ENCODE measurements at regions not wholly inside any gene's neighbourhood (a gene's known extent, or its start where the extent isn't known, plus 50 kb on each side); places are given as distances from the start of the nearest gene placed in this dataset.

- Histone ChIP-seq H3K4ac (ENCODE audit: low read depth, low read length) (no peak overlapping the region), H3K27me3 (ENCODE audit: control insufficient read depth, insufficient read depth, low read length) (no peaks in the 10 kb centered on the region), H3K27ac (ENCODE audit: insufficient read depth, low read length) (no peak overlapping the region), H2AK9ac (replicated peaks; ENCODE audit: low read depth, low read length, poor library complexity) (no peak overlapping the region), H3K23ac (ENCODE audit: low read depth, low read length) (no peak overlapping the region), H4K8ac (ENCODE audit: low read depth in 2 of 2, low read length in 2 of 2) (no peak overlapping the region), H4K91ac (ENCODE audit: insufficient read depth, low read depth, low read length) (no peak overlapping the region), H3K9ac (ENCODE audit: low read depth, low read length) (no peak overlapping the region), H3K79me1 (ENCODE audit: low read depth in 1 of 2, low read length in 2 of 2) (no peaks in the 10 kb centered on the region), H2BK15ac (ENCODE audit: low read depth, low read length) (no peak overlapping the region), H3K14ac (replicated peaks; ENCODE audit: low read depth, low read length) (no peak overlapping the region), H3K56ac (ENCODE audit: extremely low read depth, insufficient read depth, low read length) (no peak overlapping the region), H2AK5ac (ENCODE audit: low read depth, low read length) (no peak overlapping the region), H3K9me1 (ENCODE audit: insufficient read depth, low read length) (no peaks in the 10 kb centered on the region), H4K5ac (ENCODE audit: low read depth, low read length) (no peak overlapping the region), H3K36me3 (ENCODE audit: control insufficient read depth, insufficient read depth, low read length) (no peaks in the 10 kb centered on the region), H3K18ac (ENCODE audit: low read depth, low read length) (no peak overlapping the region), H3K9me3 (ENCODE audit: control insufficient read depth, insufficient read depth, low read length) (peaks cover 13% of the 10 kb centered on the region), H2BK20ac (ENCODE audit: low read depth, low read length) (no peak overlapping the region), H4K20me1 (ENCODE audit: insufficient read depth, low read length) (no peaks in the 10 kb centered on the region), H2AFZ (replicated peaks; ENCODE audit: low read length, poor library complexity) (no peak overlapping the region), H3K4me1 (ENCODE audit: control insufficient read depth, insufficient read depth, low read length) (no peaks in the 10 kb centered on the region), H3K4me3 (ENCODE audit: insufficient read depth, low read depth, low read length) (no peak overlapping the region), H2BK5ac (ENCODE audit: low read depth, low read length, poor library complexity, severe bottlenecking) (no peak overlapping the region), H2BK120ac (ENCODE audit: low read depth, low read length) (no peak overlapping the region), H3K4me2 (ENCODE audit: low read depth, low read length) (no peak overlapping the region)
- no TSS peak for BruUV-seq (replicated peaks)
- dilution Hi-C loops (cut with HindIII; ENCODE audit: low sequenced_read_pairs, unreplicated experiment): no loop called here
- no peak for DNase-seq
- CTCF ChIA-PET: no interaction called here
- POLR2A ChIA-PET (ENCODE audit: unreplicated experiment): no interaction called here
- no peak for TF ChIP-seq BHLHE40 (IDR thresholded peaks at IDR 0.05; ENCODE audit: low read depth, low read length)
- no peak for TF ChIP-seq USF2 (IDR thresholded peaks at IDR 0.05; ENCODE audit: low read depth, low read length)
- no peak for TF ChIP-seq RFX5 (IDR thresholded peaks at IDR 0.05; ENCODE audit: low read depth, low read length)
- TF ChIP-seq MXI1 (IDR thresholded peaks at IDR 0.05; ENCODE audit: borderline replicate concordance, low read depth, low read length): no peak
- no peak for TF ChIP-seq CEBPB (IDR thresholded peaks at IDR 0.05; ENCODE audit: low read depth, low read length)
- TF ChIP-seq MAZ (IDR thresholded peaks at IDR 0.05; ENCODE audit: borderline replicate concordance, low read depth, low read length): no peak
- TF ChIP-seq ELK1 (IDR thresholded peaks at IDR 0.05; ENCODE audit: borderline replicate concordance, low read depth, low read length): no peak
- no peak for TF ChIP-seq NFE2L2 (IDR thresholded peaks at IDR 0.05; ENCODE audit: low read depth, low read length)
- WGBS, 2 experiments (ENCODE audit: extremely low coverage in 2 of 2, insufficient read length in 1 of 2): no CpG with 5 or more reads among the region's 1 CpG
- intact Hi-C loops (cut with micrococcal nuclease): no loop called here
- ATAC-seq (ENCODE audit: low read depth): no peak
- in situ Hi-C loops (cut with MboI; ENCODE audit: low sequenced_read_pairs): no loop called here
Measured at GRCh38 chr1:239583536-239583935, 197.2 kb downstream of the CHRM3 start.

Measured in IMR-90 (cell line).